A549 (cell line): ENCODE measurements at regions not wholly inside any gene's neighbourhood (a gene's known extent, or its start where the extent isn't known, plus 50 kb on each side); places are given as distances from the start of the nearest gene placed in this dataset.

Experiments used
- ATAC-seq, 2 experiments: fragments of 200-7000 bp in 1 of 2; fragments of >200 bp in 1 of 2; cut with Nextera tagmentation in 1 of 2; cut with Tn5 transposase in 1 of 2; 3 replicates each; pipeline versions ENCODE4 v1.8.0 to v1.9.1; 2018 to 2020; ENCODE audit warnings: mild to moderate bottlenecking in 1 of 2, moderate library complexity in 1 of 2
- CTCF ChIA-PET: fragments of 300-600 bp; sonication (Branson Sonifier 250); formaldehyde crosslinking; extraction: SDS; loops from one replicate; lab custom pipeline; 2021; ENCODE audit warnings: antibody characterized with exemption, inconsistent platforms; lab: Yijun Ruan, JAX
- POLR2A ChIA-PET: fragments of 350-600 bp; formaldehyde crosslinking; extraction: SDS; loops from one replicate; lab custom pipeline; 2021; ENCODE audit warnings: antibody characterized with exemption, inconsistent platforms; lab: Yijun Ruan, JAX
- DNase-seq, 2 experiments: peaks; one replicate each; pipeline versions ENCODE4 v3.0.0 to v3.0.0-alpha.2; 2011 to 2016; ENCODE audit warnings: low read depth in 1 of 2, low spot score in 1 of 2
- FAIRE-seq: peaks from 2 replicates; lab custom pipeline; 2011; peaks lifted over from hg19 to GRCh38; lab: Jason Lieb, UNC
- H3K27ac ChIP-seq, 2 experiments: fragments of >200 bp; sonication (Bioruptor Twin); formaldehyde crosslinking; 3 replicates each; pipeline ENCODE4 v1.5.1; 2016 to 2017
- H3K4me1 ChIP-seq: fragments of >200 bp; sonication (Bioruptor Twin); formaldehyde crosslinking; 3 replicates; pipeline ENCODE4 v1.6.1; 2016
- H3K4me2 ChIP-seq: fragments of >200 bp; sonication (Bioruptor Twin); formaldehyde crosslinking; 3 replicates; pipeline ENCODE4 v1.6.1; 2016
- H3K4me3 ChIP-seq: fragments of >200 bp; sonication (Bioruptor Twin); formaldehyde crosslinking; 3 replicates; pipeline ENCODE4 v1.5.1; 2016
- H3K9me3 ChIP-seq: fragments of >200 bp; sonication (Bioruptor Twin); formaldehyde crosslinking; 3 replicates; pipeline ENCODE4 v1.6.1; 2016
- CBX2 ChIP-seq: fragments of 200-600 bp; sonication (generic); IDR thresholded peaks from 2 replicates; pipeline ENCODE4 v1.6.1; 2016; ENCODE audit warnings: low read depth, mild to moderate bottlenecking, borderline replicate concordance
- CHD2 ChIP-seq: fragments of 150-350 bp; IDR thresholded peaks from 2 replicates; pipeline ENCODE4 v1.6.1; 2014; ENCODE audit warnings: low read length; ENCODE audit not compliant: partially characterized antibody
- CHD4 ChIP-seq: fragments of 200-600 bp; sonication (generic); IDR thresholded peaks from 2 replicates; pipeline ENCODE4 v1.6.1; 2016; ENCODE audit warnings: antibody characterized with exemption, mild to moderate bottlenecking, borderline replicate concordance
- EHF ChIP-seq: fragments of 250-450 bp; sonication (Bioruptor Pico); IDR thresholded peaks from 2 replicates; pipeline ENCODE4 v1.5.0; 2020; ENCODE audit warnings: mild to moderate bottlenecking
- EHMT2 ChIP-seq: fragments of 200-600 bp; sonication (generic); IDR thresholded peaks from 2 replicates; pipeline ENCODE4 v1.6.1; 2016; ENCODE audit warnings: antibody characterized with exemption, low read depth, mild to moderate bottlenecking, moderate library complexity
- FOSL2 ChIP-seq, 2 experiments: fragments of 450-650 bp in 1 of 2; fragments of >200 bp in 1 of 2; sonication (Bioruptor Twin) in 1 of 2; formaldehyde crosslinking; IDR thresholded peaks; 2 replicates each; pipeline versions ENCODE4 v1.5.0 to v1.6.1; 2016 to 2020; ENCODE audit warnings: mild to moderate bottlenecking in 1 of 2, moderate library complexity in 1 of 2
- MYC ChIP-seq: IDR thresholded peaks from 2 replicates; pipeline ENCODE4 v1.6.1; 2012; ENCODE audit warnings: mild to moderate bottlenecking, inconsistent platforms, low read length, improper control_type of control experiment, borderline replicate concordance
- NFE2L2 ChIP-seq: fragments of 150-350 bp; conservative IDR thresholded peaks from 2 replicates; pipeline ENCODE4 v1.6.1; 2014; ENCODE audit warnings: low read length
- NR3C1 ChIP-seq: fragments of >200 bp; sonication (Bioruptor Twin); formaldehyde crosslinking; IDR thresholded peaks from 3 replicates; pipeline ENCODE4 v1.6.1; 2017
- PHF8 ChIP-seq: fragments of 200-600 bp; sonication (generic); IDR thresholded peaks from 2 replicates; pipeline ENCODE4 v1.6.1; 2016; ENCODE audit warnings: low read depth, mild to moderate bottlenecking, antibody characterized with exemption, moderate library complexity, borderline replicate concordance
- RARB ChIP-seq: fragments of 250-450 bp; sonication (Bioruptor Pico); IDR thresholded peaks from 2 replicates; pipeline ENCODE4 v1.8.0; 2021; ENCODE audit warnings: mild to moderate bottlenecking, moderate library complexity
- RFX5 ChIP-seq: fragments of 450-650 bp; IDR thresholded peaks from 2 replicates; pipeline ENCODE4 v1.7.1; 2014; ENCODE audit warnings: antibody characterized with exemption, mild to moderate bottlenecking, moderate library complexity
- SMC3 ChIP-seq: fragments of >200 bp; sonication (Bioruptor Twin); formaldehyde crosslinking; IDR thresholded peaks from 3 replicates; pipeline ENCODE4 v1.6.1; 2018; ENCODE audit warnings: inconsistent platforms
- SREBF2 ChIP-seq: fragments of 450-650 bp; IDR thresholded peaks from 2 replicates; pipeline ENCODE4 v1.6.1; 2014; ENCODE audit warnings: mild to moderate bottlenecking, moderate library complexity
- ZNF302 ChIP-seq: fragments of 250-450 bp; sonication (Bioruptor Pico); IDR thresholded peaks from 2 replicates; pipeline ENCODE4 v1.9.0; 2021; ENCODE audit warnings: inconsistent platforms, mild to moderate bottlenecking, moderate library complexity
- WGBS: methylation state at CpG from one replicate; pipeline ENCODE4 v1.1.6; 2017; ENCODE audit errors: missing lambda C conversion rate; 5-methylcytosine and 5-hydroxymethylcytosine counted together
- TF ChIP-seq, protein P1 (sequence below): IDR thresholded peaks from 2 replicates; pipeline ENCODE4 v1.6.1; 2012; ENCODE audit warnings: low read depth, borderline replicate concordance
- TF ChIP-seq, protein P2 (sequence below): fragments of 250-450 bp; sonication (Bioruptor Pico); IDR thresholded peaks from 2 replicates; pipeline ENCODE4 v1.5.0; 2021; ENCODE audit warnings: mild to moderate bottlenecking, moderate library complexity, borderline replicate concordance
- TF ChIP-seq, protein P3 (sequence below): fragments of 150-350 bp; IDR thresholded peaks from 2 replicates; pipeline ENCODE4 v1.6.1; 2014; ENCODE audit warnings: low read depth, mild to moderate bottlenecking, low read length
- TF ChIP-seq, protein P4 (sequence below): fragments of >200 bp; sonication (Bioruptor Twin); formaldehyde crosslinking; IDR thresholded peaks from 3 replicates; pipeline ENCODE4 v1.5.1; 2016

DNA sequence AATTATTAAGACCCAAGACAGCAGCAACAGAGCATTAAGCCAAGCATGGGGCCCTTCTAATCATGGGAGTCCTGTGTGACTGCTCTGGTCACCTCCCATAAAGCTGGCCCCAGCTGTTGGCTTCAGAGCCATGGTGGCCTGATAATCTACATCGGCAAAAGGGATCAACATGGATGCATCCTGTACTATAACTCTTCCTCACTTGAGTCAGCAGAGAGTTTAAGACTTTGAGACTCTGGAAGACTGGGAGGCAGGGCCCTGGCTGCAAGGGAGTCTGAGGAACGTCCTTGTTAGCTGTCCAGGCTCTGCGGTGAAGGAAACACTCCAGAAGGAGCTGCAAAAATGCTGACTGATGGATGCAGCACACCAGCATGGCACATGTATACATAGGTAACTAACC is 95.0 kb upstream of the KIAA1217 start:
- H3K9me3 ChIP-seq = no peaks in the 10 kb centered on the region
- TF ChIP-seq NFE2L2 = no peak
- no peak for TF ChIP-seq FOSL2 (IDR thresholded peaks at IDR 0.05)
- TF ChIP-seq FOSL2 (CRISPR knock-in tag; IDR thresholded peaks at IDR 0.05) = no peak
- no peak for TF ChIP-seq EHF (CRISPR knock-in tag)
- TF ChIP-seq RFX5 = no peak
- TF ChIP-seq, protein P1, sequence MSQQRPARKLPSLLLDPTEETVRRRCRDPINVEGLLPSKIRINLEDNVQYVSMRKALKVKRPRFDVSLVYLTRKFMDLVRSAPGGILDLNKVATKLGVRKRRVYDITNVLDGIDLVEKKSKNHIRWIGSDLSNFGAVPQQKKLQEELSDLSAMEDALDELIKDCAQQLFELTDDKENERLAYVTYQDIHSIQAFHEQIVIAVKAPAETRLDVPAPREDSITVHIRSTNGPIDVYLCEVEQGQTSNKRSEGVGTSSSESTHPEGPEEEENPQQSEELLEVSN = no peak
- TF ChIP-seq EHMT2 = no peak
- TF ChIP-seq, protein P2, sequence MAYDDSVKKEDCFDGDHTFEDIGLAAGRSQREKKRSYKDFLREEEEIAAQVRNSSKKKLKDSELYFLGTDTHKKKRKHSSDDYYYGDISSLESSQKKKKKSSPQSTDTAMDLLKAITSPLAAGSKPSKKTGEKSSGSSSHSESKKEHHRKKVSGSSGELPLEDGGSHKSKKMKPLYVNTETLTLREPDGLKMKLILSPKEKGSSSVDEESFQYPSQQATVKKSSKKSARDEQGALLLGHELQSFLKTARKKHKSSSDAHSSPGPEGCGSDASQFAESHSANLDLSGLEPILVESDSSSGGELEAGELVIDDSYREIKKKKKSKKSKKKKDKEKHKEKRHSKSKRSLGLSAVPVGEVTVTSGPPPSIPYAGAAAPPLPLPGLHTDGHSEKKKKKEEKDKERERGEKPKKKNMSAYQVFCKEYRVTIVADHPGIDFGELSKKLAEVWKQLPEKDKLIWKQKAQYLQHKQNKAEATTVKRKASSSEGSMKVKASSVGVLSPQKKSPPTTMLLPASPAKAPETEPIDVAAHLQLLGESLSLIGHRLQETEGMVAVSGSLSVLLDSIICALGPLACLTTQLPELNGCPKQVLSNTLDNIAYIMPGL (CRISPR knock-in tag) = no peak
- TF ChIP-seq, protein P3, sequence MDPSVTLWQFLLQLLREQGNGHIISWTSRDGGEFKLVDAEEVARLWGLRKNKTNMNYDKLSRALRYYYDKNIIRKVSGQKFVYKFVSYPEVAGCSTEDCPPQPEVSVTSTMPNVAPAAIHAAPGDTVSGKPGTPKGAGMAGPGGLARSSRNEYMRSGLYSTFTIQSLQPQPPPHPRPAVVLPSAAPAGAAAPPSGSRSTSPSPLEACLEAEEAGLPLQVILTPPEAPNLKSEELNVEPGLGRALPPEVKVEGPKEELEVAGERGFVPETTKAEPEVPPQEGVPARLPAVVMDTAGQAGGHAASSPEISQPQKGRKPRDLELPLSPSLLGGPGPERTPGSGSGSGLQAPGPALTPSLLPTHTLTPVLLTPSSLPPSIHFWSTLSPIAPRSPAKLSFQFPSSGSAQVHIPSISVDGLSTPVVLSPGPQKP = no peak
- TF ChIP-seq PHF8 = no peak
- no peak for TF ChIP-seq MYC
- no peak for TF ChIP-seq CHD4
- no peak for ATAC-seq
- no peak overlapping the region for H3K4me2 ChIP-seq
- no peak overlapping the region for H3K4me3 ChIP-seq
- WGBS = 31% methylated on average over 3 of the region's 3 CpGs
- no peak for FAIRE-seq
- DNase-seq = no peak
- POLR2A ChIA-PET = no interaction called here
- H3K4me1 ChIP-seq = no peaks in the 10 kb centered on the region
- no peak overlapping the region for H3K27ac ChIP-seq
- CTCF ChIA-PET = interaction anchor here (1.0 kb wide), 1 partner anchor 11 kb away, joined by 3 read pairs; no protein-coding TSS in a partner anchor

DNA sequence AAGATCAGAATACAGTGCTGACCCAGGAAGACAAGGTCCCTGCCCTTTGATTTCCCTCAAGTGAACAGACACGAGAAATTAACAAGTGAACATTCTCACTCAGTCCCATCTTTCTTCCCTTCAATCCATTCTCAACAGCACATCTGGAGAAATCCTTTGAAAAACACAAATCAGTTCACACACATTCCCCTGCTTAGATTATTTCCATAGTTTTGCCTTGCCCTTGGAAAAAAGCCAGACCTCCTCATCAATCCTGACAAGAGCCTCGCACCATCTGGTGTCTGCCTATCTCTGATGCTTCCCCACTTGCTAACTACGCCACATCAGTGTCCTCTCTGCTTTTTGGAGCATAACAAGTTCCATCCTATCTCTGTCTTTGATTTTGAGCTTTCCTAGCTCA is 94.4 kb upstream of the KIAA1217 start:
- DNase-seq (no peak), ATAC-seq (no peak), FAIRE-seq (no peak)
- ChIA-PET CTCF (interaction anchor here (0.7 kb wide), 1 partner anchor 197 kb away, joined by 3 read pairs; no protein-coding TSS in a partner anchor), POLR2A (no interaction called here)
- WGBS = 16% methylated on average over 3 of the region's 3 CpGs
- no peak overlapping the region for H3K27ac ChIP-seq
- H3K4me3 ChIP-seq = no peak overlapping the region
- H3K4me2 ChIP-seq = no peak overlapping the region
- no peaks in the 10 kb centered on the region for H3K4me1 ChIP-seq
- TF ChIP-seq RARB (no peak), ZNF302 (no peak), CBX2 (no peak), SREBF2 (no peak), SMC3 (no peak), NR3C1 (no peak), CHD2 (no peak)
- TF ChIP-seq, protein P1 = no peak
- TF ChIP-seq, protein P2 (CRISPR knock-in tag) = no peak
- TF ChIP-seq, protein P4, sequence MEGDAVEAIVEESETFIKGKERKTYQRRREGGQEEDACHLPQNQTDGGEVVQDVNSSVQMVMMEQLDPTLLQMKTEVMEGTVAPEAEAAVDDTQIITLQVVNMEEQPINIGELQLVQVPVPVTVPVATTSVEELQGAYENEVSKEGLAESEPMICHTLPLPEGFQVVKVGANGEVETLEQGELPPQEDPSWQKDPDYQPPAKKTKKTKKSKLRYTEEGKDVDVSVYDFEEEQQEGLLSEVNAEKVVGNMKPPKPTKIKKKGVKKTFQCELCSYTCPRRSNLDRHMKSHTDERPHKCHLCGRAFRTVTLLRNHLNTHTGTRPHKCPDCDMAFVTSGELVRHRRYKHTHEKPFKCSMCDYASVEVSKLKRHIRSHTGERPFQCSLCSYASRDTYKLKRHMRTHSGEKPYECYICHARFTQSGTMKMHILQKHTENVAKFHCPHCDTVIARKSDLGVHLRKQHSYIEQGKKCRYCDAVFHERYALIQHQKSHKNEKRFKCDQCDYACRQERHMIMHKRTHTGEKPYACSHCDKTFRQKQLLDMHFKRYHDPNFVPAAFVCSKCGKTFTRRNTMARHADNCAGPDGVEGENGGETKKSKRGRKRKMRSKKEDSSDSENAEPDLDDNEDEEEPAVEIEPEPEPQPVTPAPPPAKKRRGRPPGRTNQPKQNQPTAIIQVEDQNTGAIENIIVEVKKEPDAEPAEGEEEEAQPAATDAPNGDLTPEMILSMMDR = no peak
- no peaks in the 10 kb centered on the region for H3K9me3 ChIP-seq
